Thymus (tissue), 11 donors: ENCODE measurements at regions not wholly inside any gene's neighbourhood (a gene's known extent, or its start where the extent isn't known, plus 50 kb on each side); places are given as distances from the start of the nearest gene placed in this dataset.

ENCODE experiments used
- DNase-seq, 9 donors: peaks; one replicate each; pipeline ENCODE4 v3.0.0-alpha.2; 2013; ENCODE audit warnings: low spot score in 9 of 9, low read depth in 6 of 9, missing footprints in 1 of 9
- H3K27ac ChIP-seq, 2 donors: one replicate each; pipeline ENCODE4 v1.5.1; 2013; ENCODE audit warnings: control low read depth in 1 of 2, low read depth in 1 of 2, low read length in 1 of 2, mild to moderate bottlenecking in 1 of 2, moderate library complexity in 1 of 2
- H3K27me3 ChIP-seq, 2 donors: one replicate each; pipeline ENCODE4 v1.5.1; 2013; ENCODE audit warnings: low read length in 1 of 2; ENCODE audit not compliant: control insufficient read depth in 2 of 2, insufficient read depth in 1 of 2
- H3K36me3 ChIP-seq, 2 donors: one replicate each; pipeline ENCODE4 v1.5.1; 2013; ENCODE audit warnings: low read length in 1 of 2, mild to moderate bottlenecking in 1 of 2, moderate library complexity in 1 of 2; ENCODE audit not compliant: control insufficient read depth in 2 of 2, insufficient read depth in 2 of 2
- H3K4me1 ChIP-seq, 2 donors: one replicate each; pipeline ENCODE4 v1.5.1; 2013; ENCODE audit warnings: low read length in 2 of 2; ENCODE audit not compliant: control insufficient read depth in 2 of 2, insufficient read depth in 2 of 2
- H3K4me3 ChIP-seq, 2 donors: one replicate each; pipeline ENCODE4 v1.5.1; 2013; ENCODE audit warnings: low read length in 2 of 2, control low read depth in 1 of 2, mild to moderate bottlenecking in 1 of 2
- H3K9me3 ChIP-seq, 2 donors: one replicate each; pipeline ENCODE4 v1.5.1; 2013; ENCODE audit warnings: low read length in 1 of 2, mild to moderate bottlenecking in 1 of 2; ENCODE audit not compliant: control insufficient read depth in 2 of 2, insufficient read depth in 1 of 2
- WGBS: extraction: QIAGEN DNeasy Blood & Tissue Kit; methylation state at CpG from one replicate; pipeline ENCODE4 v1.1.7; 2013; 5-methylcytosine and 5-hydroxymethylcytosine counted together
- donor health status: healthy.

DNA sequence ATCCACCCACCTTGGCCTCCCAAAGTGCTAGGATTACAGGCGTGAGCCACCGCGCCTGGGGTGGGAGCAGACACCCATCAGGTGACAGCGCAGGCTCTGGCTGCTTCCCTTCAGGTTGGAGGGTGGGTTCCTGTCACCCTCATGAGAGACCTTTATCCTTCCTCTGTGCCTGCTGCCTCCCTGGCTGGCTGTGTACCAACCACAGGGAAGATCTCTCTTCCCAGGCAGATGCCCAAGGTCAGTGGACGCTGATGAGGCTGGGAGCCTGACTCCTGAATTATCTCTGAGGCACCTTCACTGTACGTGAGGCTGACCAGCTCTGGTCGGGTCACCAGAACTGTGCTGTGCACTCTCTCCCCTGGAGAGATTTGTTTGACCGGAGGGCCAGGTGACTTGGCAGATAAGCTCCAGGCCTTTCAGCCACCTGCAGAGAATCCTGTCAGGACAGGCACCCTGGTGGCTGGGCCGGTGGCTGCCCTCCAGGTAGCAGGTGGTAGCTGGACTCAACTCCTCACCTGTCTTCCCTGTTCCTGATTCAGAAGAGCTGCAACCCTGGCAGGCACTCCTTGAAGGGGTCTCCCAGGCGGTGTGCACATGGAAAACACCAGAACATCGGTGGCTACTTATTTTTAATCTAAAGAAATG lies 251.9 kb downstream of the GLRX3 start:
- no peak for DNase-seq
- H3K9me3 ChIP-seq, result peaks cover 0 to 5% of the 10 kb centered on the region in 2 donors
- no peaks in the 10 kb centered on the region for H3K27me3 ChIP-seq
- no peak overlapping the region for H3K27ac ChIP-seq
- no peak overlapping the region for H3K4me3 ChIP-seq
- H3K4me1 ChIP-seq, result peaks cover 0 to 2% of the 10 kb centered on the region in 2 donors
- 83% methylated on average over 11 of the region's 11 CpGs for WGBS
- no peaks in the 10 kb centered on the region for H3K36me3 ChIP-seq

DNA sequence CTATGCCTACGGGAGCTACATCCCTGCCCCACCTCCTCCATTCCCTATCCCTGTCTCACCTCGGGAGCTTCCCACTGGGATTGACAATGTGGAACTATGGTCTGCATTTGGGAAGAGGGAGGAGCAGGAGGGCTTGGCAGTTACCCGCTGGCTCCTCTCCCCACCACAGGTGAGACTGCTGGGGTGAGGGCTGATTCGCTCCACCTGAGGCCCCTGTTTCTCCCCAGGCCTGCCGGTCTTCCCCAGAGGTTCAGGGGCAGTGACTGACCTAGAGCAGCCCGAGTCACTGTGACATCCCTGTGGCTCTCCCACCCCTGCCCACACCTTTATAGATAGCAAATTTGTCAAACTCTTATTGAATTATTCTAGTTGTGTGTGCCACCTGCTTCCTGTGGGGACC lies 252.6 kb downstream of the GLRX3 start:
- Histone ChIP-seq H3K27me3 (no peaks in the 10 kb centered on the region), H3K4me1 (peaks cover 0 to 2% of the 10 kb centered on the region in 2 donors), H3K9me3 (peaks cover 0 to 9% of the 10 kb centered on the region in 2 donors), H3K36me3 (no peaks in the 10 kb centered on the region), H3K27ac (no peak overlapping the region), H3K4me3 (no peak overlapping the region)
- 85% methylated on average over 6 of the region's 6 CpGs for WGBS
- no peak for DNase-seq

DNA sequence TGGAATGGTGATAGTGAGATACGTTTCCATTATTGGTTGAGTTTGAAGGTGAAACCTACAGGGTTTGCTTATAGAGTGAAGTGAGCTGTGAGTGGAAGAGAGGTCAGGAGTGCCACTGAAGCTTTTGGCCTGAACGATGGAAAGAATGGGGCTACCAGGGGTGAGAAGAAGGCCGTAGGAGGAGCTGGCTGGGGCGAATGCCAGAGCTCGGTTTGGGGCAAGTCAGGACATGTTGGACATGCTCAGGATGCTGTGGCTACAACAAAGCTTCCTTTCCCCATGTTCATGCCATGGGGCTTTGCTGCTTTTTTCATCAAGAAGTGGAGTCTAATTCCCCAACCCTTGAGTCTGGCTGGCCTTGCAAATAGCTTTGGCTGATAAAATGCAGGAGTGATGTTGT lies 253.7 kb downstream of the GLRX3 start:
- H3K4me1 ChIP-seq, result peaks cover 0 to 2% of the 10 kb centered on the region in 2 donors
- H3K27me3 ChIP-seq, result no peaks in the 10 kb centered on the region
- H3K4me3 ChIP-seq, result no peak overlapping the region
- no peak overlapping the region for H3K27ac ChIP-seq
- H3K9me3 ChIP-seq, result peaks cover 0 to 9% of the 10 kb centered on the region in 2 donors
- no peak for DNase-seq
- no peaks in the 10 kb centered on the region for H3K36me3 ChIP-seq
- 82% methylated on average over 5 of the region's 5 CpGs for WGBS

DNA sequence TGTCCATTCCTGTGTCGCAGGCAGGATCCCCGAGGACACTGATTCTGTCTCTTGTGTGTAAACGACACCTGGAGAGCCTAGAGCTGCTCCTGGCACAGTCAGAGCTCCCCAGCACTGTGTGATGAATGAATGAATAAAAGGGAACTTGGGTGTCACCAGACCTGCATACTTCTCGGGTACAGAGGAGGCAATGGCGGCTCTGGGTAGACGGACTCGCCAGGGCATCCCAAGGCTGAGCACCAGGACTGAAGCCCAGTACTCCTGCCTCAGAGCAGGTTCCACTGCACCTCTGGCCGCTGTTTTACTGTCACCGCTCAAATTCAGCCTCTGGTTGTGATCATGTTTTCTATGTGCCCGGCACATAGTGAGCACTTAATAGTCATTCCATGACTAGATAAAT lies 255.8 kb downstream of the GLRX3 start:
- DNase-seq, result no peak
- no peaks in the 10 kb centered on the region for H3K36me3 ChIP-seq
- WGBS, result 91% methylated on average over 10 of the region's 10 CpGs
- no peak overlapping the region for H3K4me3 ChIP-seq
- peaks cover 0 to 13% of the 10 kb centered on the region in 2 donors for H3K9me3 ChIP-seq
- peaks cover 0 to 2% of the 10 kb centered on the region in 2 donors for H3K4me1 ChIP-seq
- no peaks in the 10 kb centered on the region for H3K27me3 ChIP-seq
- no peak overlapping the region for H3K27ac ChIP-seq

DNA sequence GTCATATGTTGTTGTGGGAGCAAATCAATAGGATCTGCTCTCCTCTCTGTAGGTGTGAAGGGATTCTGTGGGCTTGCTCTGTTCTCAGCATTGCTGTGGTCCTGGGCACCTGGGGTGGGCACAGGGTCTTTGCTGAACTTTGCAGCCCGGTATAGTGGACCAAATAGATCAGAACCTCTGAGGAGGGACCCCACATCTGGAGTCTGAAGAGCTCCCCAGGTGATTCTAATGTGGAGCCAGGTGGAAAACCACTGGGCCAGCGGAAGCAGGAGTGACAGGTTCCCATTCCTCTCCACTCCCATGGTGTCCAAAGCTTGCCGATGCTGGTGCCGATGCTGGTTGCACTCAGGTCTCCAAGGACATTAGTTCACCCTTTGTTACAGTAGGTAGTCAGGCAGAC lies 257.2 kb downstream of the GLRX3 start:
- peaks cover 0 to under 1% of the 10 kb centered on the region in 2 donors for H3K4me1 ChIP-seq
- no peaks in the 10 kb centered on the region for H3K36me3 ChIP-seq
- peaks cover 0 to 13% of the 10 kb centered on the region in 2 donors for H3K9me3 ChIP-seq
- H3K27ac ChIP-seq, result no peak overlapping the region
- WGBS, result 89% methylated on average over 4 of the region's 4 CpGs
- H3K4me3 ChIP-seq, result no peak overlapping the region
- DNase-seq, result no peak
- no peaks in the 10 kb centered on the region for H3K27me3 ChIP-seq

DNA sequence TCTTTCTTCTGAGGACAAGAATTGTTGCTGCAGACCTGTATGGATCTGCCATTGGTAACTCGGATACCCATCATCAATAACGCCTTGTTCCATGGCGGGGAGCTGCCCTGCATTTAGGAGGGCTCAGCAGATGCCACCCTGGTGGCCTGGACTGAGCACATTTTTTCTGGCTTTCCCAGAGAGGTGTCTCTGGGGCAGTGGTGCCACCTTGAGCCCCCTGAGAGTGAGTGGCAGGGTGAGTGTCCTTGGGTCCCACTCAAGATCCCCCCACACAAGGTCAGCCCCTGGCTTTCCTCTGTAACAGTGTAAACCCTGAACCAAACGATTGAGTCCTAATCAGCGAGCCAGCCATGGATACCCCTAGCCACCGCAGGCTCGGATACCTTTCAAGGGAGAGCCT lies 258.6 kb downstream of the GLRX3 start:
- Histone ChIP-seq H3K4me1 (no peaks in the 10 kb centered on the region), H3K27me3 (no peaks in the 10 kb centered on the region), H3K4me3 (no peak overlapping the region), H3K27ac (no peak overlapping the region), H3K9me3 (peaks cover 0 to 17% of the 10 kb centered on the region in 2 donors), H3K36me3 (no peaks in the 10 kb centered on the region)
- 82% methylated on average over 7 of the region's 7 CpGs for WGBS
- DNase-seq, result no peak

DNA sequence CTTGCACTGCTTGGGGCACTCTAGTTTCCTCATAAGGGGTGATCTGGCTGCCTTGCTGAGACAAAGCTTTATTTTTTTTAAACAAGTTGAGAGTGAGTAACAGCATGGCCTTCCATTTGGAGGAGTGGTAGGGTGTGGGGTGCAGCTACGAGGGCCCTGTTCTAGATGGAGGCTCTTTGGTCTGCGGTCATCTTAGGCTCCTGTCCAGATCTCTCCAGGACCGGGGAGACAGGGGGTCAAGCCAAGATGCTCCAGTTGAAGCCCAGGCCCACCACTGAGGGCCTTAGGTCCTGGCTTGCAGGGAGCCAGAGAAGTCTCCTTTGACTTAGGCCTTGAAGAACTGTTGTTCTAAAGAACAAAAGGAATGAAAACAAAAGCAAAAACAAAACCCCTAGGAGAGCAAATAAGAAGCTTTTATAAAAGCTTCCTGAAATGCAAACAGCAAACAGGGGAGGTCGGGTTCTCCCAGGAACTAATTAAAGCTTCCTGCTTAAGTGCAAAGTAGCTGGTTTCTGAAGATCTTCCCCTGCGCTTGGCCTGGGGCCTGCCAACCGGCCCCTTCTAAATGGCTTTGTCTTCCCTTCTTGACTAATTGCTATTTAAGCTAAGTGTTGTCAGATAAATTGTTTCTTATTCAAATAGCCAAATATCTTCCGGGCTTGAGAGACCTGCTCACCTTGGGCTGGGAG lies 259.2 kb downstream of the GLRX3 start:
- DNase-seq, result no peak
- WGBS, result 81% methylated on average over 7 of the region's 7 CpGs

DNA sequence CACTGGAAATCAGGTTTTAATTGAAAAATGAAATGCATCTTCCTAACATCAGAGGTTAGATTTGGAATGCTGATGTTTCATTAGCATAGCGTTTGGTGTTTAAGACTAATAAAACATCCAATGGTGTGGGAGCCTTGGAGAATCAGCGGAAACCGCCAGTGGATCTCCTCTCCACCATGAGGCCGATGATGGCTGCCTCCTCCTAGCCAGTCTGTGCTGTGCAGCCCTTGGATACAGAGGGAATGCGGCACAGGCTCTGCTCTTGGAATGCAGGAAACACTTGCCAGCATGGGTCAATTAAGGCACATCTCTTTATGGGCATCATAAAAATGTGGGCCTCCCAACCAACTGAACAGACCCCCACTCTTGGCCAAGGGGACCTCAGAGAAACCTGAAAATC lies 259.9 kb downstream of the GLRX3 start:
- no peak overlapping the region for H3K4me3 ChIP-seq

More for the DNA sequence above, 259.2 kb downstream of the GLRX3 start:
- no peaks in the 10 kb centered on the region for H3K36me3 ChIP-seq
- H3K27me3 ChIP-seq, result no peaks in the 10 kb centered on the region
- H3K4me3 ChIP-seq, result no peak overlapping the region
- peaks cover 0 to 17% of the 10 kb centered on the region in 2 donors for H3K9me3 ChIP-seq
- H3K27ac ChIP-seq, result no peak overlapping the region
- H3K4me1 ChIP-seq, result no peaks in the 10 kb centered on the region

DNA sequence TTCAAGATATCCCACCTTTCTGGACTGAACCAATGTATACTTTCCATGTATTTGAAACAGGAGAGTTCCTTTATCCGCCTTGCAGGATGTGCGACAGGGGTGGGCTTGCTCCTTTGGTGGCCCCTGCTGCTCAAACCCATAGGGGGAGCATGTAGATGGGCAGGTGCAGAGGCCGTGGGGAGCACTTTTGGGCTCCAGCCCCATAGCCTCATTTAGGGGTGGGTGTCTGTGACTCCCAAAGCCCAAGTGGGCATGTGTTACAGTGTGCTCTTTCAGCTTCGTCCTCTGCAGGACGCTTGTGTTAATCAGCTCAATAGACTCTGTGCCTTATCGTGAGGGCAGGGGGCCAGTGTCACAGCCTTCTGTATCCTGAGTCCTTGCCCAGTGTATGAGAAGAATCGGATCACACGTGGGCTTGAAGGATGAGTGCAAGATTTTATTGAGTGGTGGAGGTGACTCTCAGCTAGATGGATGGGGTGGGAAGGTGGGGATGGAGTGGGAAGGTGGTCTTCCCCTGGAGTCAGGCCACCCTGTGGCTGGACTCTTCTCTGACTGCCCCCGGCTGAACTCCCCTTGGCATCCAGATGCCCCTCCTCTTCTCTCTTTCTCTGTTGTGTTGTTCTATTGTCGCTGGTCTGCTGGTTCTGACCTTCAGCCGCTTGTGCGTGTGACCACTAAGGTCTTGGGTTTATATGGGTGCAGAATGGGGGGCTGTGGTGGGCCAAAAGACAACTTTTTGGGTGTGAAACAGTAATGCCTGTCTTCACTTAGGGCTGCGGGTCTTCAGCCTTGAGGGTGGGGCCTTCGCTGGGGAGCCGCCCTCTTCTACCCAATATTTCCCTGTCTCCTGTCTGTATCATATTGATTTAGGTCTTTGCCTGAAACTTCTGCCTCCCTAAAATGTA lies 262.2 kb downstream of the GLRX3 start:
- no peaks in the 10 kb centered on the region for H3K36me3 ChIP-seq
- WGBS, result 90% methylated on average over 15 of the region's 15 CpGs
- no peaks in the 10 kb centered on the region for H3K4me1 ChIP-seq
- no peak overlapping the region for H3K27ac ChIP-seq
- H3K4me3 ChIP-seq, result no peak overlapping the region
- no peak for DNase-seq
- peaks cover 0 to 10% of the 10 kb centered on the region in 2 donors for H3K9me3 ChIP-seq
- no peaks in the 10 kb centered on the region for H3K27me3 ChIP-seq

More for the DNA sequence above, 259.9 kb downstream of the GLRX3 start:
- peaks cover 0 to 17% of the 10 kb centered on the region in 2 donors for H3K9me3 ChIP-seq
- no peaks in the 10 kb centered on the region for H3K27me3 ChIP-seq
- no peaks in the 10 kb centered on the region for H3K36me3 ChIP-seq
- 97% methylated on average over 5 of the region's 5 CpGs for WGBS
- H3K4me1 ChIP-seq, result no peaks in the 10 kb centered on the region
- DNase-seq, result no peak
- H3K27ac ChIP-seq, result no peak overlapping the region
